GM21515 (cell line): ENCODE measurements at regions not wholly inside any gene's neighbourhood (a gene's known extent, or its start where the extent isn't known, plus 50 kb on each side); places are given as distances from the start of the nearest gene placed in this dataset.
"Not testable (repeated sequence)": the region's sequence is repeated elsewhere in the genome, so short reads cannot be mapped to it uniquely, and the experiment has no call there.

Source experiments
- ATAC-seq: cut with Tn5 transposase; IDR thresholded peaks from one replicate; pipeline ENCODE4 v1.9.1; 2021; ENCODE audit not compliant: unreplicated experiment

GRCh38 chr10:124324856-124325632 is 93.7 kb downstream of the OAT start:
- ATAC-seq: no peak

- ATAC-seq: no peak
Observed at GRCh38 chr10:124324451-124324850, 94.3 kb downstream of the OAT start.

- ATAC-seq: no peak
Observed at GRCh38 chr10:124323806-124324205, 94.9 kb downstream of the OAT start.

- ATAC-seq: no peak
Observed at GRCh38 chr10:124323111-124323725, 95.5 kb downstream of the OAT start.

GRCh38 chr10:124322191-124322980 is 96.3 kb downstream of the OAT start:
- no peak for ATAC-seq

- no peak for ATAC-seq
Observed at GRCh38 chr10:124321433-124322089, 97.2 kb downstream of the OAT start.

GRCh38 chr10:124320778-124321432 is 97.8 kb downstream of the OAT start:
- ATAC-seq: no peak

- no peak for ATAC-seq
Observed at GRCh38 chr10:124319926-124320391, 98.8 kb downstream of the OAT start.

- not testable (repeated sequence) for ATAC-seq
Observed at GRCh38 chr10:124319520-124319919, 99.2 kb downstream of the OAT start.

GRCh38 chr10:124318811-124319210 is 99.9 kb downstream of the OAT start:
- no peak for ATAC-seq

- no peak for ATAC-seq
Observed at GRCh38 chr10:124318076-124318475, 100.6 kb downstream of the OAT start.

- no peak for ATAC-seq
Observed at GRCh38 chr10:124316326-124316725, 102.4 kb downstream of the OAT start.

GRCh38 chr10:124315591-124316270 is 103.0 kb downstream of the OAT start:
- ATAC-seq: no peak

- ATAC-seq: no peak
Observed at GRCh38 chr10:124313374-124313773, 105.3 kb downstream of the OAT start.

GRCh38 chr10:124308811-124309210 is 109.9 kb downstream of the OAT start:
- no peak for ATAC-seq

- ATAC-seq: no peak
Observed at GRCh38 chr10:124308056-124308645, 110.6 kb downstream of the OAT start.

GRCh38 chr10:124307591-124307990 is 111.1 kb downstream of the OAT start:
- no peak for ATAC-seq

- no peak for ATAC-seq
Observed at GRCh38 chr10:124306922-124307371, 111.8 kb downstream of the OAT start.

GRCh38 chr10:124306520-124306919 is 112.2 kb downstream of the OAT start:
- ATAC-seq: no peak

GRCh38 chr10:124305984-124306383 is 112.7 kb downstream of the OAT start:
- no peak for ATAC-seq
